ENCODE measurements at regions not wholly inside any gene's neighbourhood (a gene's known extent, or its start where the extent isn't known, plus 50 kb on each side); places are given as distances from the start of the nearest gene placed in this dataset.

DNA sequence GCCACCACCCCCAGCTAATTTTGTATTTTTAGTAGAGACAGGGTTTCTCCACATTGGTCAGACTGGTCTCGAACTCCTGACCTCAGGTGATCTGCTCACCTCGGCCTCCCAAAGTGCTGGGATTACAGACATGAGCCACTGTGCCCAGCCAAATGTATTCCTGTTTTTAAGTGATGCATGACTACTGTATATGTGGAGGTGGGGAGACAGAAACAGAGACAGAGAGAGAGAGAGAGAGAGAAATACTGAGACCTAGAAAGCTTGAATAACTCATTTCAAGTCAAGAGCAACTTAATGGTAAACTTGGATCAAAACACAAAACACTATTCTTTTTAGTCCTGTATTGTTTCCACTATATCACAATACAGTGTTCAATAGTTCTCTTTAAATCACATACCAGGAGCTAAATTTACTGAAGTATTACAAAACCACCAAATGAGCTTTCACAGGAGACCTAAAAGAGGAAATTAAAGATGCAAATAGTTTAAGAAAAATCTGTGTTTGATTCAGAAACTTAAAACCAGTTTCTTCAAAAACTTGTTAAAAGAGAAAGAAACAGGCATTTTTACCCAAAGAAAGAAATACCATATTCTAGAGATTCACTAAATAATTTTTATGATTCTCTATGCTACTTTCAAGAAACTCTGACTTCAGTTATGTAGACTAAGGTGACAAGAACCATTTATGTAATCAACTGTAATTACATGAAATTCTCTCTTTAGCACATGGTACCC is 188.7 kb downstream of the ETS1 start (continued):
- TF ChIP-seq, protein P1, sequence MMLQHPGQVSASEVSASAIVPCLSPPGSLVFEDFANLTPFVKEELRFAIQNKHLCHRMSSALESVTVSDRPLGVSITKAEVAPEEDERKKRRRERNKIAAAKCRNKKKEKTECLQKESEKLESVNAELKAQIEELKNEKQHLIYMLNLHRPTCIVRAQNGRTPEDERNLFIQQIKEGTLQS (CRISPR knock-in tag; conservative IDR thresholded peaks at IDR 0.05), result no peak

- ChIA-PET CTCF (no interaction called here), POLR2A (no interaction called here)
- no peak overlapping the region for H3K4me3 Mint-ChIP-seq
- no peaks in the 10 kb centered on the region for H3K27me3 Mint-ChIP-seq (ENCODE audit: low read depth)
- no peaks in the 10 kb centered on the region for H3K36me3 Mint-ChIP-seq
- ATAC-seq, result no peak
- TF ChIP-seq FOXK1 (CRISPR knock-in tag; IDR thresholded peaks at IDR 0.05) (no peak), OVOL2 (CRISPR knock-in tag; IDR thresholded peaks at IDR 0.05; ENCODE audit: borderline replicate concordance) (no peak)
- TF ChIP-seq, protein P2, sequence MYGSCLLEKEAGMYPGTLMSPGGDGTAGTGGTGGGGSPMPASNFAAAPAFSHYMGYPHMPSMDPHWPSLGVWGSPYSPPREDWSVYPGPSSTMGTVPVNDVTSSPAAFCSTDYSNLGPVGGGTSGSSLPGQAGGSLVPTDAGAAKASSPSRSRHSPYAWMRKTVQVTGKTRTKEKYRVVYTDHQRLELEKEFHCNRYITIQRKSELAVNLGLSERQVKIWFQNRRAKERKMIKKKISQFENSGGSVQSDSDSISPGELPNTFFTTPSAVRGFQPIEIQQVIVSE (CRISPR knock-in tag; IDR thresholded peaks at IDR 0.05; ENCODE audit: borderline replicate concordance), result no peak
- TF ChIP-seq, protein P3, sequence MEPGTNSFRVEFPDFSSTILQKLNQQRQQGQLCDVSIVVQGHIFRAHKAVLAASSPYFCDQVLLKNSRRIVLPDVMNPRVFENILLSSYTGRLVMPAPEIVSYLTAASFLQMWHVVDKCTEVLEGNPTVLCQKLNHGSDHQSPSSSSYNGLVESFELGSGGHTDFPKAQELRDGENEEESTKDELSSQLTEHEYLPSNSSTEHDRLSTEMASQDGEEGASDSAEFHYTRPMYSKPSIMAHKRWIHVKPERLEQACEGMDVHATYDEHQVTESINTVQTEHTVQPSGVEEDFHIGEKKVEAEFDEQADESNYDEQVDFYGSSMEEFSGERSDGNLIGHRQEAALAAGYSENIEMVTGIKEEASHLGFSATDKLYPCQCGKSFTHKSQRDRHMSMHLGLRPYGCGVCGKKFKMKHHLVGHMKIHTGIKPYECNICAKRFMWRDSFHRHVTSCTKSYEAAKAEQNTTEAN (CRISPR knock-in tag; IDR thresholded peaks at IDR 0.05), result no peak
- no peaks in the 10 kb centered on the region for H3K9me3 Mint-ChIP-seq
- no peak overlapping the region for H3K27ac Mint-ChIP-seq
- no peak for DNase-seq (ENCODE audit: low spot score)
- no peaks in the 10 kb centered on the region for H3K4me1 Mint-ChIP-seq
Observed at GRCh38 chr11:128397362-128397761, 190.0 kb downstream of the ETS1 start.

- DNase-seq (ENCODE audit: low spot score) (no peak), ATAC-seq (no peak)
- Mint-ChIP-seq H3K36me3 (no peaks in the 10 kb centered on the region), H3K9me3 (no peaks in the 10 kb centered on the region), H3K27ac (no peak overlapping the region), H3K4me3 (no peak overlapping the region), H3K27me3 (ENCODE audit: low read depth) (no peaks in the 10 kb centered on the region), H3K4me1 (no peaks in the 10 kb centered on the region)
- ChIA-PET POLR2A (no interaction called here), CTCF (no interaction called here)
- TF ChIP-seq, protein P4, sequence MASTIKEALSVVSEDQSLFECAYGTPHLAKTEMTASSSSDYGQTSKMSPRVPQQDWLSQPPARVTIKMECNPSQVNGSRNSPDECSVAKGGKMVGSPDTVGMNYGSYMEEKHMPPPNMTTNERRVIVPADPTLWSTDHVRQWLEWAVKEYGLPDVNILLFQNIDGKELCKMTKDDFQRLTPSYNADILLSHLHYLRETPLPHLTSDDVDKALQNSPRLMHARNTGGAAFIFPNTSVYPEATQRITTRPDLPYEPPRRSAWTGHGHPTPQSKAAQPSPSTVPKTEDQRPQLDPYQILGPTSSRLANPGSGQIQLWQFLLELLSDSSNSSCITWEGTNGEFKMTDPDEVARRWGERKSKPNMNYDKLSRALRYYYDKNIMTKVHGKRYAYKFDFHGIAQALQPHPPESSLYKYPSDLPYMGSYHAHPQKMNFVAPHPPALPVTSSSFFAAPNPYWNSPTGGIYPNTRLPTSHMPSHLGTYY (CRISPR knock-in tag; IDR thresholded peaks at IDR 0.05), result no peak
- TF ChIP-seq JUN (CRISPR knock-in tag; IDR thresholded peaks at IDR 0.05) (no peak), PRDM15 (CRISPR knock-in tag; IDR thresholded peaks at IDR 0.05) (no peak), ETV6 (CRISPR knock-in tag; IDR thresholded peaks at IDR 0.05) (no peak), ZSCAN18 (CRISPR knock-in tag; IDR thresholded peaks at IDR 0.05) (no peak), TCF7 (CRISPR knock-in tag; IDR thresholded peaks at IDR 0.05; ENCODE audit: low read depth) (no peak), CTCF (IDR thresholded peaks at IDR 0.05) (no peak), USF2 (CRISPR knock-in tag; IDR thresholded peaks at IDR 0.05) (no peak), NFE2L1 (CRISPR knock-in tag; IDR thresholded peaks at IDR 0.05) (no peak), RELA (CRISPR knock-in tag; IDR thresholded peaks at IDR 0.05; ENCODE audit: borderline replicate concordance) (no peak)
- TF ChIP-seq, protein P5, sequence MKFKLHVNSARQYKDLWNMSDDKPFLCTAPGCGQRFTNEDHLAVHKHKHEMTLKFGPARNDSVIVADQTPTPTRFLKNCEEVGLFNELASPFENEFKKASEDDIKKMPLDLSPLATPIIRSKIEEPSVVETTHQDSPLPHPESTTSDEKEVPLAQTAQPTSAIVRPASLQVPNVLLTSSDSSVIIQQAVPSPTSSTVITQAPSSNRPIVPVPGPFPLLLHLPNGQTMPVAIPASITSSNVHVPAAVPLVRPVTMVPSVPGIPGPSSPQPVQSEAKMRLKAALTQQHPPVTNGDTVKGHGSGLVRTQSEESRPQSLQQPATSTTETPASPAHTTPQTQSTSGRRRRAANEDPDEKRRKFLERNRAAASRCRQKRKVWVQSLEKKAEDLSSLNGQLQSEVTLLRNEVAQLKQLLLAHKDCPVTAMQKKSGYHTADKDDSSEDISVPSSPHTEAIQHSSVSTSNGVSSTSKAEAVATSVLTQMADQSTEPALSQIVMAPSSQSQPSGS (CRISPR knock-in tag; IDR thresholded peaks at IDR 0.05; ENCODE audit: borderline replicate concordance, low read depth), result no peak
- TF ChIP-seq, protein P6, sequence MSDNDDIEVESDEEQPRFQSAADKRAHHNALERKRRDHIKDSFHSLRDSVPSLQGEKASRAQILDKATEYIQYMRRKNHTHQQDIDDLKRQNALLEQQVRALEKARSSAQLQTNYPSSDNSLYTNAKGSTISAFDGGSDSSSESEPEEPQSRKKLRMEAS (CRISPR knock-in tag; IDR thresholded peaks at IDR 0.05), result no peak
Observed at GRCh38 chr11:128394431-128395089, 192.8 kb downstream of the ETS1 start.

Data from WTC11 (cell line).